NT2/D1 (cell line): ENCODE measurements at regions not wholly inside any gene's neighbourhood (a gene's known extent, or its start where the extent isn't known, plus 50 kb on each side); places are given as distances from the start of the nearest gene placed in this dataset.
A peak's percentile ranks its signal among the peaks of the same experiment; 100 is the strongest.

Experiments used
- DNase-seq: peaks from one replicate; pipeline ENCODE4 v3.0.0-alpha.2; 2011; ENCODE audit warnings: low read depth, low spot score
- H3K27me3 ChIP-seq: 2 replicates; pipeline ENCODE4 v1.6.0; 2011; ENCODE audit warnings: mild to moderate bottlenecking; ENCODE audit not compliant: insufficient read length, insufficient read depth
- H3K36me3 ChIP-seq: 2 replicates; pipeline ENCODE4 v1.6.1; 2011; ENCODE audit warnings: mild to moderate bottlenecking, low read length, mixed read lengths; ENCODE audit not compliant: insufficient read depth, insufficient read length
- H3K4me1 ChIP-seq: 2 replicates; pipeline ENCODE4 v1.5.1; 2011; ENCODE audit not compliant: insufficient read depth, insufficient read length
- H3K4me3 ChIP-seq: 2 replicates; pipeline ENCODE4 v1.5.1; 2011; ENCODE audit warnings: low read depth; ENCODE audit not compliant: insufficient read length
- H3K9ac ChIP-seq: 2 replicates; pipeline ENCODE4 v1.6.0; 2011; ENCODE audit warnings: low read depth; ENCODE audit not compliant: insufficient read length
- H3K9me3 ChIP-seq: 2 replicates; pipeline ENCODE4 v1.5.1; 2011; ENCODE audit warnings: mild to moderate bottlenecking, low read length; ENCODE audit not compliant: insufficient read depth
- SUZ12 ChIP-seq: IDR thresholded peaks from 2 replicates; pipeline ENCODE4 v1.6.1; 2011; ENCODE audit not compliant: insufficient read length, insufficient read depth; ENCODE audit errors: extremely low read depth
- YY1 ChIP-seq: IDR thresholded peaks from 2 replicates; pipeline ENCODE4 v1.6.1; 2011; ENCODE audit not compliant: insufficient read length, insufficient read depth
- ZNF274 ChIP-seq: IDR thresholded peaks from 2 replicates; pipeline ENCODE4 v1.6.1; 2011; ENCODE audit warnings: mild to moderate bottlenecking, low read depth, low read length

- peak overlapping the region; percentile 58 for H3K9ac ChIP-seq
- peaks cover 7% of the 10 kb centered on the region; the same call in 1 of the 2 replicates for H3K9me3 ChIP-seq
- DNase-seq: no peak
- no peak for TF ChIP-seq YY1
- TF ChIP-seq ZNF274: no peak
- no peak for TF ChIP-seq SUZ12
- no peaks in the 10 kb centered on the region for H3K27me3 ChIP-seq
- no peaks in the 10 kb centered on the region for H3K36me3 ChIP-seq
- no peak overlapping the region for H3K4me3 ChIP-seq
- H3K4me1 ChIP-seq: peaks cover 17% of the 10 kb centered on the region
These were observed 123.9 kb downstream of the ZFP36L2 start for GRCh38 chr2:43102366-43103092.

- peak overlapping the region; percentile 58 for H3K9ac ChIP-seq
These were observed 124.7 kb downstream of the ZFP36L2 start for GRCh38 chr2:43101751-43102150.

GRCh38 chr2:43100883-43101662, 125.3 kb downstream of the ZFP36L2 start:
- Histone ChIP-seq H3K36me3 (no peaks in the 10 kb centered on the region), H3K4me3 (no peak overlapping the region), H3K9me3 (peaks cover 7% of the 10 kb centered on the region; the same call in 1 of the 2 replicates), H3K4me1 (peaks cover 14% of the 10 kb centered on the region), H3K9ac (peak overlapping the region; percentile 58), H3K27me3 (no peaks in the 10 kb centered on the region)
- DNase-seq: peak; percentile 65
- no peak for TF ChIP-seq SUZ12
- no peak for TF ChIP-seq YY1
- TF ChIP-seq ZNF274: no peak

More at GRCh38 chr2:43101751-43102150, 124.7 kb downstream of the ZFP36L2 start:
- no peak for DNase-seq
- Histone ChIP-seq H3K4me3 (no peak overlapping the region), H3K27me3 (no peaks in the 10 kb centered on the region), H3K9me3 (peaks cover 7% of the 10 kb centered on the region; the same call in 1 of the 2 replicates), H3K36me3 (no peaks in the 10 kb centered on the region), H3K4me1 (peaks cover 16% of the 10 kb centered on the region)
- TF ChIP-seq YY1: no peak
- TF ChIP-seq SUZ12: no peak

GRCh38 chr2:43100362-43100882, 126.0 kb downstream of the ZFP36L2 start:
- Histone ChIP-seq H3K4me3 (peak overlapping the region; percentile 3), H3K9ac (peak overlapping the region; percentile 58)

GRCh38 chr2:43099797-43100196, 126.6 kb downstream of the ZFP36L2 start:
- TF ChIP-seq ZNF274 (no peak), SUZ12 (no peak), YY1 (no peak)
- no peaks in the 10 kb centered on the region for H3K36me3 ChIP-seq
- H3K4me3 ChIP-seq: no peak overlapping the region
- DNase-seq: no peak
- H3K27me3 ChIP-seq: no peaks in the 10 kb centered on the region
- H3K9ac ChIP-seq: peak overlapping the region; percentile 27
- H3K4me1 ChIP-seq: peaks cover 10% of the 10 kb centered on the region
- H3K9me3 ChIP-seq: peaks cover 7% of the 10 kb centered on the region; the same call in 1 of the 2 replicates

More at GRCh38 chr2:43100362-43100882, 126.0 kb downstream of the ZFP36L2 start:
- H3K9me3 ChIP-seq: peaks cover 7% of the 10 kb centered on the region; the same call in 1 of the 2 replicates
- TF ChIP-seq ZNF274: no peak
- no peak for TF ChIP-seq SUZ12
- no peak for TF ChIP-seq YY1
- peaks cover 10% of the 10 kb centered on the region for H3K4me1 ChIP-seq
- DNase-seq: no peak
- H3K27me3 ChIP-seq: no peaks in the 10 kb centered on the region
- no peaks in the 10 kb centered on the region for H3K36me3 ChIP-seq

- Histone ChIP-seq H3K4me3 (no peak overlapping the region), H3K9me3 (no peaks in the 10 kb centered on the region; the same call in 1 of the 2 replicates), H3K9ac (no peak overlapping the region), H3K27me3 (no peaks in the 10 kb centered on the region), H3K4me1 (peaks cover 10% of the 10 kb centered on the region), H3K36me3 (no peaks in the 10 kb centered on the region)
- DNase-seq: no peak
- no peak for TF ChIP-seq YY1
- no peak for TF ChIP-seq SUZ12
- no peak for TF ChIP-seq ZNF274
These were observed 127.9 kb downstream of the ZFP36L2 start for GRCh38 chr2:43098539-43098938.
